PC-3 (cell line): ENCODE measurements at regions not wholly inside any gene's neighbourhood (a gene's known extent, or its start where the extent isn't known, plus 50 kb on each side); places are given as distances from the start of the nearest gene placed in this dataset.

Experiments
- EZH2 ChIP-seq: fragments of 300-600 bp; sonication (generic); IDR thresholded peaks from one replicate; pipeline ENCODE4 v1.6.1; 2017; ENCODE audit warnings: antibody characterized with exemption, mild to moderate bottlenecking, low read length; ENCODE audit not compliant: unreplicated experiment
- EZH2phosphoT487 ChIP-seq: fragments of 300-600 bp; sonication (generic); IDR thresholded peaks from 2 replicates; pipeline ENCODE4 v1.6.1; 2018; ENCODE audit warnings: mild to moderate bottlenecking, antibody characterized with exemption, low read length, borderline replicate concordance
- TF ChIP-seq, protein P1 (sequence below): fragments of 300-600 bp; sonication (generic); conservative IDR thresholded peaks from 2 replicates; pipeline ENCODE4 v1.5.1; 2017; ENCODE audit warnings: antibody characterized with exemption, low read depth, mild to moderate bottlenecking, low read length

DNA sequence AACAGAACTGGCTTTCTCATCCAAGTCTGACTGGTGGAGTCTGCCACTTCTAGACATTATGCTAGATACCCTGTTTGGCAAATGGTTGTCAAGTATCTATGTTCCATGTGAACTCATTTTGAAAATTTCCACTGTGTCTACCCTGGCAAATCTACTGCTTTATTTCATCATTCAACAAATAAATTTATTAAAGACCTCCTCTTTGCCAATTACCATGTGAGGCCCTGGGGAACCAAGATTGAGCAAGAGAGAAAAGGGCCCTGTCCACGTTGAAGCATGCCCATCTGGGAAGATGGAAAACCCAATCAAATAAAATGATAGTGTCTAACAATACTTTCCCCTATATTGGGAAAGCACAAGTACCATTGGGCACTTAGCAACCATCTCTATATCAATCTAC lies 582.4 kb downstream of the IRS1 start:
- TF ChIP-seq EZH2, result no peak
- TF ChIP-seq, protein P1, sequence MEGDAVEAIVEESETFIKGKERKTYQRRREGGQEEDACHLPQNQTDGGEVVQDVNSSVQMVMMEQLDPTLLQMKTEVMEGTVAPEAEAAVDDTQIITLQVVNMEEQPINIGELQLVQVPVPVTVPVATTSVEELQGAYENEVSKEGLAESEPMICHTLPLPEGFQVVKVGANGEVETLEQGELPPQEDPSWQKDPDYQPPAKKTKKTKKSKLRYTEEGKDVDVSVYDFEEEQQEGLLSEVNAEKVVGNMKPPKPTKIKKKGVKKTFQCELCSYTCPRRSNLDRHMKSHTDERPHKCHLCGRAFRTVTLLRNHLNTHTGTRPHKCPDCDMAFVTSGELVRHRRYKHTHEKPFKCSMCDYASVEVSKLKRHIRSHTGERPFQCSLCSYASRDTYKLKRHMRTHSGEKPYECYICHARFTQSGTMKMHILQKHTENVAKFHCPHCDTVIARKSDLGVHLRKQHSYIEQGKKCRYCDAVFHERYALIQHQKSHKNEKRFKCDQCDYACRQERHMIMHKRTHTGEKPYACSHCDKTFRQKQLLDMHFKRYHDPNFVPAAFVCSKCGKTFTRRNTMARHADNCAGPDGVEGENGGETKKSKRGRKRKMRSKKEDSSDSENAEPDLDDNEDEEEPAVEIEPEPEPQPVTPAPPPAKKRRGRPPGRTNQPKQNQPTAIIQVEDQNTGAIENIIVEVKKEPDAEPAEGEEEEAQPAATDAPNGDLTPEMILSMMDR, result no peak
- no peak for TF ChIP-seq EZH2phosphoT487
